ENCODE measurements at regions not wholly inside any gene's neighbourhood (a gene's known extent, or its start where the extent isn't known, plus 50 kb on each side); places are given as distances from the start of the nearest gene placed in this dataset.

GRCh38 chr15:35756623-35757022, 210.7 kb upstream of the DPH6 start:
- TF ChIP-seq POLR2A (IDR thresholded peaks at IDR 0.05) = no peak
- TF ChIP-seq, protein P1, sequence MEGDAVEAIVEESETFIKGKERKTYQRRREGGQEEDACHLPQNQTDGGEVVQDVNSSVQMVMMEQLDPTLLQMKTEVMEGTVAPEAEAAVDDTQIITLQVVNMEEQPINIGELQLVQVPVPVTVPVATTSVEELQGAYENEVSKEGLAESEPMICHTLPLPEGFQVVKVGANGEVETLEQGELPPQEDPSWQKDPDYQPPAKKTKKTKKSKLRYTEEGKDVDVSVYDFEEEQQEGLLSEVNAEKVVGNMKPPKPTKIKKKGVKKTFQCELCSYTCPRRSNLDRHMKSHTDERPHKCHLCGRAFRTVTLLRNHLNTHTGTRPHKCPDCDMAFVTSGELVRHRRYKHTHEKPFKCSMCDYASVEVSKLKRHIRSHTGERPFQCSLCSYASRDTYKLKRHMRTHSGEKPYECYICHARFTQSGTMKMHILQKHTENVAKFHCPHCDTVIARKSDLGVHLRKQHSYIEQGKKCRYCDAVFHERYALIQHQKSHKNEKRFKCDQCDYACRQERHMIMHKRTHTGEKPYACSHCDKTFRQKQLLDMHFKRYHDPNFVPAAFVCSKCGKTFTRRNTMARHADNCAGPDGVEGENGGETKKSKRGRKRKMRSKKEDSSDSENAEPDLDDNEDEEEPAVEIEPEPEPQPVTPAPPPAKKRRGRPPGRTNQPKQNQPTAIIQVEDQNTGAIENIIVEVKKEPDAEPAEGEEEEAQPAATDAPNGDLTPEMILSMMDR (IDR thresholded peaks at IDR 0.05) = no peak

Data from lower leg skin (tissue), 3 donors.